ENCODE measurements at regions not wholly inside any gene's neighbourhood (a gene's known extent, or its start where the extent isn't known, plus 50 kb on each side); places are given as distances from the start of the nearest gene placed in this dataset.

- H3K9me3 ChIP-seq: no peaks in the 10 kb centered on the region
- TF ChIP-seq CTCF (IDR thresholded peaks at IDR 0.05) (no peak), EP300 (IDR thresholded peaks at IDR 0.05) (no peak), POLR2A (IDR thresholded peaks at IDR 0.05) (no peak), POLR2AphosphoS5 (IDR thresholded peaks at IDR 0.05) (no peak)
- H3K4me3 ChIP-seq: no peak overlapping the region
- H3K36me3 ChIP-seq: no peaks in the 10 kb centered on the region
- peaks cover 4% of the 10 kb centered on the region for H3K4me1 ChIP-seq
- WGBS: 45% methylated on average over 2 of the region's 2 CpGs
- no peaks in the 10 kb centered on the region for H3K27me3 ChIP-seq
- H3K27ac ChIP-seq: no peak overlapping the region
- no peak for DNase-seq (ENCODE audit: low spot score in 2 of 2)
Observed at GRCh38 chr6:82084324-82084920, 163.1 kb downstream of the IBTK start.

GRCh38 chr6:82083646-82084045 is 163.9 kb downstream of the IBTK start:
- Histone ChIP-seq H3K36me3 (no peaks in the 10 kb centered on the region), H3K4me3 (no peak overlapping the region), H3K27ac (no peak overlapping the region), H3K9me3 (no peaks in the 10 kb centered on the region), H3K4me1 (peaks cover 4% of the 10 kb centered on the region), H3K27me3 (no peaks in the 10 kb centered on the region)
- TF ChIP-seq POLR2A (IDR thresholded peaks at IDR 0.05) (no peak), CTCF (IDR thresholded peaks at IDR 0.05) (no peak), EP300 (IDR thresholded peaks at IDR 0.05) (no peak), POLR2AphosphoS5 (IDR thresholded peaks at IDR 0.05) (no peak)
- no peak for DNase-seq (ENCODE audit: low spot score in 2 of 2)
- WGBS: 95% methylated on average over 1 of the region's 1 CpG

GRCh38 chr6:82080767-82081166 is 166.8 kb downstream of the IBTK start:
- H3K4me3 ChIP-seq: no peak overlapping the region
- 75% methylated on average over 1 of the region's 1 CpG for whole genome bisulfite sequencing
- TF ChIP-seq EP300 (IDR thresholded peaks at IDR 0.05): no peak
- no peak for TF ChIP-seq CTCF (IDR thresholded peaks at IDR 0.05)
- TF ChIP-seq POLR2A (IDR thresholded peaks at IDR 0.05): no peak
- TF ChIP-seq POLR2AphosphoS5 (IDR thresholded peaks at IDR 0.05): no peak

GRCh38 chr6:82078286-82078908 is 169.1 kb downstream of the IBTK start:
- no peak for DNase-seq (ENCODE audit: low spot score in 2 of 2)
- Histone ChIP-seq H3K4me1 (peaks cover 4% of the 10 kb centered on the region), H3K27me3 (no peaks in the 10 kb centered on the region), H3K9me3 (no peaks in the 10 kb centered on the region), H3K27ac (no peak overlapping the region), H3K4me3 (no peak overlapping the region), H3K36me3 (no peaks in the 10 kb centered on the region)
- TF ChIP-seq CTCF (IDR thresholded peaks at IDR 0.05) (no peak), POLR2AphosphoS5 (IDR thresholded peaks at IDR 0.05) (no peak), POLR2A (IDR thresholded peaks at IDR 0.05) (no peak), EP300 (IDR thresholded peaks at IDR 0.05) (no peak)
- WGBS: 100% methylated on average over 3 of the region's 3 CpGs

More at GRCh38 chr6:82080767-82081166, 166.8 kb downstream of the IBTK start:
- no peaks in the 10 kb centered on the region for H3K27me3 ChIP-seq
- no peak overlapping the region for H3K27ac ChIP-seq
- H3K9me3 ChIP-seq: no peaks in the 10 kb centered on the region
- peaks cover 4% of the 10 kb centered on the region for H3K4me1 ChIP-seq
- H3K36me3 ChIP-seq: no peaks in the 10 kb centered on the region
- DNase-seq (ENCODE audit: low spot score in 2 of 2): no peak

GRCh38 chr6:82076916-82077315 is 170.6 kb downstream of the IBTK start:
- H3K36me3 ChIP-seq: no peaks in the 10 kb centered on the region
- no peak overlapping the region for H3K27ac ChIP-seq
- WGBS: 20% methylated on average over 1 of the region's 1 CpG
- TF ChIP-seq CTCF (IDR thresholded peaks at IDR 0.05): no peak
- TF ChIP-seq POLR2AphosphoS5 (IDR thresholded peaks at IDR 0.05): no peak
- no peak for TF ChIP-seq EP300 (IDR thresholded peaks at IDR 0.05)
- TF ChIP-seq POLR2A (IDR thresholded peaks at IDR 0.05): no peak
- no peak overlapping the region for H3K4me3 ChIP-seq
- H3K4me1 ChIP-seq: peaks cover 4% of the 10 kb centered on the region
- no peak for DNase-seq (ENCODE audit: low spot score in 2 of 2)
- H3K27me3 ChIP-seq: no peaks in the 10 kb centered on the region
- no peaks in the 10 kb centered on the region for H3K9me3 ChIP-seq
